ENCODE measurements at regions not wholly inside any gene's neighbourhood (a gene's known extent, or its start where the extent isn't known, plus 50 kb on each side); places are given as distances from the start of the nearest gene placed in this dataset.

DNA sequence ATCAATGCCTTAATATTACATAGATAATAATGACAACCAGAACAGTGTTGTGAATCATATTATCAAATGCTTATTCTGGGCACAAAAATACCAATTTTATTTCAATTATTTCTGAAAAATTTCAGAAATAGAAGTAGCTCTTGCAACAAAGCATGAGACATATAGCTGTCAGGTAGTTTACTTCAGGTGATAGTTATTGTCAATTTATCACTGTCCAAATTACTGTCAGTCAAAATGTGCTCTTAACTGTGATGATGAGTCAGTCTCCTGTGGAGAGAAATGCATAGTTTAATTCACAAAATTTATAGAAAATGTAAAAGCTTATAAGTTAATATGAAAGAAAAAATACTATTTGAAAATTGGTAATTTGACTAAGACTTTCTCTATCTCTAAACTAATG, 1078.4 kb upstream of the GBE1 start:
- H3K9me3 Mint-ChIP-seq = peaks cover 33% of the 10 kb centered on the region
- H3K36me3 Mint-ChIP-seq (ENCODE audit: low read depth) = no peaks in the 10 kb centered on the region
- DNase-seq (ENCODE audit: low spot score) = no peak
- H3K4me3 Mint-ChIP-seq = no peak overlapping the region
- no peaks in the 10 kb centered on the region for H3K27me3 Mint-ChIP-seq (ENCODE audit: insufficient read depth)
- no peak overlapping the region for H3K27ac Mint-ChIP-seq
- intact Hi-C loops (cut with micrococcal nuclease) = no loop called here
- no peaks in the 10 kb centered on the region for H3K4me1 Mint-ChIP-seq (ENCODE audit: low read depth)

DNA sequence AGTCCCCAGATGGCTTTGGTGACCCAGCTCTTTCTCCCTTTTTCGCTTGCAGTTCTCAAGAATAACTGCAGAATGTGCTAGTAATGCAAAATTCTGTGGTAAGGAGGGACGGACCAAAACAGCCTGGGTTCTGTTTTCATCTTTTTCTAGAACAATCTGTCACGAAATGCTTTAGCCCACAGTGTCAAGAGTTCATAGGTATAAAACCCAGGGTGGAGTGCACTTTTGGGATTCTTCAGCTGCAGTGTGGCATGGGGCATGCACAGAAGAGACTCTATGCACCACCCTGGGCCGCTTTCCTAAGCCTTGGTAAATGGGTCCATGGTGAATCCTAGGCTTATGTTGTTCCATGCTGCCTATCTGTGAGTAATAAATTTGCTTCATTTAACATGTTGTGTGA, 1072.7 kb upstream of the GBE1 start:
- Mint-ChIP-seq H3K9me3 (peaks cover 6% of the 10 kb centered on the region), H3K4me3 (no peak overlapping the region), H3K4me1 (ENCODE audit: low read depth) (no peaks in the 10 kb centered on the region), H3K36me3 (ENCODE audit: low read depth) (no peaks in the 10 kb centered on the region), H3K27ac (no peak overlapping the region), H3K27me3 (ENCODE audit: insufficient read depth) (no peaks in the 10 kb centered on the region)
- intact Hi-C loops (cut with micrococcal nuclease) = no loop called here
- DNase-seq (ENCODE audit: low spot score) = no peak

DNA sequence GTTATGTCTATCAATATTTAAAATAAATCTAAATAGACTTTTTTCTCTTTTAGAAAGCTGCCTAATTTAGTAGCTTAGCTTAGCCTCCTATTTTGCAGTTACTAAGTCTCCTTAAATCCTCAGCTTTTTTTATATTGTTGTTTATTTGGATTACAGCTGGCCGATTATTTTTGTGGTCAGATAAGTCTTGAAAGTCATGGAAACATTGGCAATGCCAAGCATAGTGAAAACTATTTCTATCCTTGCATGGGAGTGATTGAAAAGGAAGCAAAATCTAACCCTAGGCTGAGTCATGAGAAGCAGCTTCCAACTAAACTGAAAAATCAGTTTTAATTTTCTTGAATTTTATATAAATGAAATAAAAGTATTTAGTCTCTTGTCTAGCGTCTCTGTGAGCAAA, 1063.0 kb upstream of the GBE1 start:
- Mint-ChIP-seq H3K9me3 (no peaks in the 10 kb centered on the region), H3K27me3 (ENCODE audit: insufficient read depth) (no peaks in the 10 kb centered on the region), H3K36me3 (ENCODE audit: low read depth) (no peaks in the 10 kb centered on the region), H3K4me1 (ENCODE audit: low read depth) (no peaks in the 10 kb centered on the region), H3K4me3 (no peak overlapping the region), H3K27ac (no peak overlapping the region)
- intact Hi-C loops (cut with micrococcal nuclease) = no loop called here
- no peak for DNase-seq (ENCODE audit: low spot score)

DNA sequence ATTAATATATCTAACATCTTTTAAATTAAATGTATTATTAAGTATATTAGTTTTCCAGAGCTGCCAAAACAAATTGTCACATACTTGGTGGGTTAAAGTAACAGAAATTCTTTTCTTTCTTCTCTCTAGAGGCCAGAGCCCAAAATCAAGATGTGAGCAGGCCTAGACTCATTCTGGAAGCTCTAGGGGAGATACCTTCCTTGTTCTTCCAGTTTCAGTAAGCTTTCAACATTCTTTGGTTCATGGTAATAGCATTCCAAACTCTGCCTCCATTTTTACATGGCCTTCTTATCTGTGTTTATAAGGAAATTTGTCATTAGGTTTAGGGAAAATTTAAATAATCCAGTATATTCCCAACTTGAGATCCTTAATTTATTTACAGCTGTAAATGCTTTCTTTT, 1054.6 kb upstream of the GBE1 start:
- H3K4me1 Mint-ChIP-seq (ENCODE audit: low read depth) = no peaks in the 10 kb centered on the region
- peaks cover 16% of the 10 kb centered on the region for H3K9me3 Mint-ChIP-seq
- intact Hi-C loops (cut with micrococcal nuclease) = no loop called here
- H3K27me3 Mint-ChIP-seq (ENCODE audit: insufficient read depth) = no peaks in the 10 kb centered on the region
- DNase-seq (ENCODE audit: low spot score) = no peak
- H3K27ac Mint-ChIP-seq = no peak overlapping the region
- H3K36me3 Mint-ChIP-seq (ENCODE audit: low read depth) = no peaks in the 10 kb centered on the region
- H3K4me3 Mint-ChIP-seq = no peak overlapping the region

- intact Hi-C loops (cut with micrococcal nuclease) = no loop called here
- DNase-seq (ENCODE audit: low spot score) = no peak
- H3K36me3 Mint-ChIP-seq (ENCODE audit: low read depth) = no peaks in the 10 kb centered on the region
- no peak overlapping the region for H3K27ac Mint-ChIP-seq
- no peaks in the 10 kb centered on the region for H3K4me1 Mint-ChIP-seq (ENCODE audit: low read depth)
- H3K4me3 Mint-ChIP-seq = no peak overlapping the region
- H3K27me3 Mint-ChIP-seq (ENCODE audit: insufficient read depth) = no peaks in the 10 kb centered on the region
- H3K9me3 Mint-ChIP-seq = peaks cover 16% of the 10 kb centered on the region
Measured at GRCh38 chr3:82815417-82816058, 1054.1 kb upstream of the GBE1 start.

- no peaks in the 10 kb centered on the region for H3K4me1 Mint-ChIP-seq (ENCODE audit: low read depth)
- H3K4me3 Mint-ChIP-seq = no peak overlapping the region
- intact Hi-C loops (cut with micrococcal nuclease) = no loop called here
- peaks cover 16% of the 10 kb centered on the region for H3K9me3 Mint-ChIP-seq
- no peaks in the 10 kb centered on the region for H3K36me3 Mint-ChIP-seq (ENCODE audit: low read depth)
- DNase-seq (ENCODE audit: low spot score) = no peak
- H3K27me3 Mint-ChIP-seq (ENCODE audit: insufficient read depth) = no peaks in the 10 kb centered on the region
- no peak overlapping the region for H3K27ac Mint-ChIP-seq
Measured at GRCh38 chr3:82814660-82815059, 1053.2 kb upstream of the GBE1 start.

- intact Hi-C loops (cut with micrococcal nuclease) = no loop called here
- Mint-ChIP-seq H3K27me3 (ENCODE audit: insufficient read depth) (no peaks in the 10 kb centered on the region), H3K4me3 (no peak overlapping the region), H3K27ac (no peak overlapping the region), H3K4me1 (ENCODE audit: low read depth) (no peaks in the 10 kb centered on the region), H3K36me3 (ENCODE audit: low read depth) (no peaks in the 10 kb centered on the region), H3K9me3 (peaks cover 14% of the 10 kb centered on the region)
- DNase-seq (ENCODE audit: low spot score) = no peak
Measured at GRCh38 chr3:82807781-82808180, 1046.3 kb upstream of the GBE1 start.

- no peaks in the 10 kb centered on the region for H3K36me3 Mint-ChIP-seq (ENCODE audit: low read depth)
- intact Hi-C loops (cut with micrococcal nuclease) = no loop called here
- H3K27me3 Mint-ChIP-seq (ENCODE audit: insufficient read depth) = peaks cover 1% of the 10 kb centered on the region
- H3K9me3 Mint-ChIP-seq = peaks cover 10% of the 10 kb centered on the region
- no peaks in the 10 kb centered on the region for H3K4me1 Mint-ChIP-seq (ENCODE audit: low read depth)
- no peak for DNase-seq (ENCODE audit: low spot score)
- H3K4me3 Mint-ChIP-seq = no peak overlapping the region
- no peak overlapping the region for H3K27ac Mint-ChIP-seq
Measured at GRCh38 chr3:82802501-82802900, 1041.1 kb upstream of the GBE1 start.

DNA sequence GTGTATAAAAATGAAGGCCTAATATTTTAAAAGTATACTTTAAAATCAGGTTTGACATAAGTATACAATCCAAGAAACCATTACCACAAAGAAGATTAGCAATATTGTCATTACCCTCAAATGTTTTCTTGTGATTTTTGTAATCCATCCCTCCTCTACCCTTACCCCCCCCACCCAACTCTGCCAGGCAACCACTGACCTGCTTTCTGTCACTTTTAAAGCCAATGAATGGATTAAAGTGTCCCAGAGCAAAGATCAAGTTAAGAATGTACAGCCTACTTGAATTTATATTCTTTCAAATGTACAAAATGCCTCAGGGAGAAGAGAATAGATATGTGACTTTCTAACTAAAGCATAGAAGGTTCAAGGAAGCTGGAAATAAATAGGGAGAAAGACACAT, 1038.8 kb upstream of the GBE1 start:
- DNase-seq (ENCODE audit: low spot score) = no peak
- Mint-ChIP-seq H3K27ac (no peak overlapping the region), H3K27me3 (ENCODE audit: insufficient read depth) (peaks cover 1% of the 10 kb centered on the region), H3K4me3 (no peak overlapping the region), H3K36me3 (ENCODE audit: low read depth) (no peaks in the 10 kb centered on the region), H3K9me3 (peaks cover 7% of the 10 kb centered on the region), H3K4me1 (ENCODE audit: low read depth) (no peaks in the 10 kb centered on the region)
- intact Hi-C loops (cut with micrococcal nuclease) = no loop called here

DNA sequence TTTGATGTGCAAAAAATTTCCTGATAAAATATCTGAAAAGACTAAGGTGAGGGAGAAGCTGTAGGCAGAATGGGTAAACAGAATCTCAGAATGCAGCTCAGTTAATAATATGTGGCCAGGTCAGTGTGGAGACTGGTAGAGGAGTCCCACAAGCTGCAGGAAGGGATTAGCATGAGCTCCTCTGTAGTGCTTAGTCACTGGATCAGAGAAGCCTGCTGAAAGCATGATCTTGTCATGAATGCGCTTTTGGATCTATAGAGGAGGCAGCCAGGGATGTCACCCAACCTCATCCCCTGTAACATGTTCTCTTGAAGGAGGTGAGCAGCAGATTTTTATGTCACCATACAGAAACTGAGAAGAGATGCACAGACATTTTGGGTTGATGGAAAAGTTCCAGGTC, 1035.3 kb upstream of the GBE1 start:
- intact Hi-C loops (cut with micrococcal nuclease) = no loop called here
- Mint-ChIP-seq H3K9me3 (peaks cover 7% of the 10 kb centered on the region), H3K4me3 (no peak overlapping the region), H3K27me3 (ENCODE audit: insufficient read depth) (peaks cover 1% of the 10 kb centered on the region), H3K36me3 (ENCODE audit: low read depth) (no peaks in the 10 kb centered on the region), H3K27ac (no peak overlapping the region), H3K4me1 (ENCODE audit: low read depth) (no peaks in the 10 kb centered on the region)
- DNase-seq (ENCODE audit: low spot score) = no peak

DNA sequence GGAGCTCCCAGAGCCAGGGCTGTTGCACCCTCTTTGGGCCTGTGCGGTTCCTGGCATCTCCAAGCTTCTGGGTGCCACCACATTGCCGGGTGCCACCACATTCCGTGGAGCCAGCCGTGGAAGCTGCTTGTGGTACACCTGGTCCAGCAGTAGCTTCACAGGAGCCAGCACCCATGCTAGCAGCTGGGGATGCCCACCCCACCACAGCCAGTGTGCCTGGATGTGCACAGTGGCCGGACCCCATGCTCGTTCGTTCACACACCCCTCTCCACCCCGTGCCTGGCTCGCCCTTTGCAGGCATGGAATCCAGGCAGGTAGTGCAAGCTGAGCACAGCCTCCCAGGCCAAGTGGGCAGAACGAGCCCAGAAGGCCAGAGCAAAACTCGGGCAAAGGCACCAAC, 1029.8 kb upstream of the GBE1 start:
- intact Hi-C loops (cut with micrococcal nuclease) = no loop called here
- no peak overlapping the region for H3K27ac Mint-ChIP-seq
- no peaks in the 10 kb centered on the region for H3K4me1 Mint-ChIP-seq (ENCODE audit: low read depth)
- H3K36me3 Mint-ChIP-seq (ENCODE audit: low read depth) = no peaks in the 10 kb centered on the region
- H3K27me3 Mint-ChIP-seq (ENCODE audit: insufficient read depth) = no peaks in the 10 kb centered on the region
- DNase-seq (ENCODE audit: low spot score) = no peak
- H3K9me3 Mint-ChIP-seq = no peaks in the 10 kb centered on the region
- H3K4me3 Mint-ChIP-seq = no peak overlapping the region

DNA sequence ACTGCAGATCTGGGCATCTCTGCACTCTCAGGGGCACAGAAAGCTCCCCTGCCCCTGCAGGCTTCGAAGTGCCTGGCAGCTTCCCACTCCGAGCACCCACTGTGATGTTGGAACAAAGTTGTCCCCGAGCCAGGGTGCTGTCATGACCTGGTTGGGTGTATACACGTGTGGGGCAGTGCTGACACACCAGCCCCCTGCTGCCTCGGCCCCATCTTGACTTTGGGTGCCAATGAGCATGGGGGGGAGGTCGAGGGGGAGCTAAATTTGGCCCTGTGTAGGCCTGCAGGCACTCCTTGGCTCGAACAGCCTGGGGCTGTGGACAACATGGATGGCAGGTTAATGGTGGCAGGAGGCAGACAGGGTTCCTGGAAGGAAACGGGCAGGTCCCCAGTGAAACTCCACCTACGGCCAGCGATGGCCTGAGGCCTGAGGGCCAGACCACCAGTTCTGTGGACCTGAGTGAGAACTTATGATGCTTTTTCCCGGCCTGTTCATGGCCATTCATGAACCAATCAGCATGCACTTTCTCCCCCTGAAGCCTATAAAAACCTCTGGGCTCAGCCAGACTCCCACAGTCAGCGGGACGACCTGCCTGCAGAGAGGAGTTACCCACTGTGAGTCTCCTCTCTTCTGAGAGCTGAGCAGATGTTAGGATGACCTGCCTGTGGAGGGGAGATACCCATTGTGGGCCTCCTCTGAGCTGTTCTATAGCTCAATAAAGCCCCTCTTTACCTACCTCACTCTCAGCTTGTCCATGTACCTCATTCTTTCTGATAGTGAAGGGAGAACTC, 1029.1 kb upstream of the GBE1 start:
- Mint-ChIP-seq H3K27ac (no peak overlapping the region), H3K4me1 (ENCODE audit: low read depth) (no peaks in the 10 kb centered on the region), H3K27me3 (ENCODE audit: insufficient read depth) (no peaks in the 10 kb centered on the region), H3K36me3 (ENCODE audit: low read depth) (no peaks in the 10 kb centered on the region), H3K4me3 (no peak overlapping the region), H3K9me3 (no peaks in the 10 kb centered on the region)
- intact Hi-C loops (cut with micrococcal nuclease) = no loop called here
- DNase-seq (ENCODE audit: low spot score) = no peak

DNA sequence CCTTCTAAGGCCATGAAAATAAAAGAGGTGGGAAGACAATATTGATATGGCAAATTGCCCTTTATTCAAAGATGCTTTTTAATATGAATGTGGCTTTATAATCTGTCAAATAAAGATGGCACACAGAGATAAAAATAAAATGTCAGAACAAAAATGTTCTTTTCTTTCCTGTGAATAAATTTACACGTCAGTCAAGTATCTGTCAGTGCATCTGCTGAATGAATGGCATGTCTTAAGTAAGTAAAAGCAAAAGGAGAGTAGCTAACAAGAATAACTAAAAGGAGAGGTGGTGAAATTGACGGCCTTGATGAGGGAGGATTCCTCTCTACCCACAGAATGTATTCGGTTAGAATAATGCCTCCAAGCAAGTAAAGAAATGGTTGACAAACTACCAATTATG, 1021.7 kb upstream of the GBE1 start:
- intact Hi-C loops (cut with micrococcal nuclease) = no loop called here
- DNase-seq (ENCODE audit: low spot score) = no peak

GRCh38 chr3:82773207-82773606, 1011.8 kb upstream of the GBE1 start:
- Mint-ChIP-seq H3K4me3 (no peak overlapping the region), H3K36me3 (ENCODE audit: low read depth) (no peaks in the 10 kb centered on the region), H3K27me3 (ENCODE audit: insufficient read depth) (no peaks in the 10 kb centered on the region), H3K27ac (no peak overlapping the region), H3K9me3 (peaks cover 14% of the 10 kb centered on the region), H3K4me1 (ENCODE audit: low read depth) (no peaks in the 10 kb centered on the region)
- no peak for DNase-seq (ENCODE audit: low spot score)
- intact Hi-C loops (cut with micrococcal nuclease) = no loop called here

More for the DNA sequence above, 1021.7 kb upstream of the GBE1 start:
- Mint-ChIP-seq H3K27me3 (ENCODE audit: insufficient read depth) (no peaks in the 10 kb centered on the region), H3K4me1 (ENCODE audit: low read depth) (no peaks in the 10 kb centered on the region), H3K36me3 (ENCODE audit: low read depth) (no peaks in the 10 kb centered on the region), H3K9me3 (no peaks in the 10 kb centered on the region), H3K27ac (no peak overlapping the region), H3K4me3 (no peak overlapping the region)
